Head of caudate nucleus (tissue), 42 donors: ENCODE measurements at regions not wholly inside any gene's neighbourhood (a gene's known extent, or its start where the extent isn't known, plus 50 kb on each side); places are given as distances from the start of the nearest gene placed in this dataset.
"Not testable (repeated sequence)": the region's sequence is repeated elsewhere in the genome, so short reads cannot be mapped to it uniquely, and the experiment has no call there.

Source experiments
- DNase-seq, 42 donors: peaks; one replicate each; pipeline versions ENCODE4 v3.0.0 to v3.0.0-alpha.2; 2020 to 2021; ENCODE audit warnings: mixed read lengths in 7 of 42
- intact Hi-C: fragments of 100-400 bp; cut with DNase I; formaldehyde crosslinking; loops from one replicate; pipeline ENCODE4 v1.15.0; 2022

GRCh38 chr11:110347660-110348059 is 51.2 kb upstream of the RDX start:
- DNase-seq, result no peak
- intact Hi-C loops, result no loop called here

GRCh38 chr11:110349138-110349996 is 53.0 kb upstream of the RDX start:
- intact Hi-C loops, result no loop called here
- peak in 13 of 42 donors; percentile 17 to 71 (median 33) for DNase-seq

GRCh38 chr11:110349997-110350383 is 53.6 kb upstream of the RDX start:
- intact Hi-C loops, DNase-seq: not testable (repeated sequence)

GRCh38 chr11:110355011-110355744 is 58.8 kb upstream of the RDX start:
- intact Hi-C loops, result no loop called here
- DNase-seq, result peak in 24 of 42 donors; percentile 10 to 79 (median 32)

GRCh38 chr11:110356762-110357671 is 60.6 kb upstream of the RDX start:
- peak in 4 of 42 donors; percentile 5 to 60 (median 36) for DNase-seq
- intact Hi-C loops, result no loop called here

GRCh38 chr11:110358336-110358735 is 61.9 kb upstream of the RDX start:
- intact Hi-C loops, result no loop called here

GRCh38 chr11:110360781-110361408 is 64.5 kb upstream of the RDX start:
- DNase-seq, intact Hi-C loops: not testable (repeated sequence)

More at GRCh38 chr11:110358336-110358735, 61.9 kb upstream of the RDX start:
- no peak for DNase-seq

GRCh38 chr11:110362971-110363509 is 66.6 kb upstream of the RDX start:
- DNase-seq, result peak in 32 of 42 donors; percentile 8 to 77 (median 40)
- intact Hi-C loops, result no loop called here

- DNase-seq, result peak in 9 of 42 donors; percentile 6 to 60 (median 25)
- intact Hi-C loops, result no loop called here
Observed at GRCh38 chr11:110366291-110366690, 63.5 kb upstream of the FDX1 start.

GRCh38 chr11:110367571-110367970 is 62.2 kb upstream of the FDX1 start:
- DNase-seq, result no peak
- intact Hi-C loops, result no loop called here

- intact Hi-C loops, result loop anchor here (10.0 kb wide), 1 partner anchor 76 kb away; the partner anchor contains the start of gene RDX
- DNase-seq, result no peak
Observed at GRCh38 chr11:110371084-110371483, 58.7 kb upstream of the FDX1 start.

GRCh38 chr11:110373051-110373702 is 56.6 kb upstream of the FDX1 start:
- DNase-seq, result no peak
- intact Hi-C loops, result loop anchor here (10.0 kb wide), 1 partner anchor 78 kb away; the partner anchor contains the start of gene RDX

GRCh38 chr11:110374921-110375320 is 54.8 kb upstream of the FDX1 start:
- no peak for DNase-seq
- intact Hi-C loops, result loop anchor here (5.0 to 10.0 kb wide), 2 partner anchors 80 to 173 kb away; partner anchors contain the start of gene RDX

- intact Hi-C loops, result loop anchor here (5.0 to 10.0 kb wide), 2 partner anchors 81 to 173 kb away; partner anchors contain the start of gene RDX
- DNase-seq, result no peak
Observed at GRCh38 chr11:110375351-110375750, 54.4 kb upstream of the FDX1 start.

GRCh38 chr11:110376021-110376420 is 53.7 kb upstream of the FDX1 start:
- peak in 2 of 42 donors; percentile 13 to 22 for DNase-seq
- intact Hi-C loops, result loop anchor here (5.0 to 10.0 kb wide), 2 partner anchors 81 to 174 kb away; partner anchors contain the start of gene RDX

- intact Hi-C loops, result loop anchor here (5.0 to 10.0 kb wide), 2 partner anchors 82 to 175 kb away; partner anchors contain the start of gene RDX
- DNase-seq, result peak in 40 of 42 donors; percentile 5 to 83 (median 55)
Observed at GRCh38 chr11:110376711-110377324, 52.9 kb upstream of the FDX1 start.

- intact Hi-C loops, result loop anchor here (5.0 to 10.0 kb wide), 2 partner anchors 83 to 175 kb away; partner anchors contain the start of gene RDX
- DNase-seq, result no peak
Observed at GRCh38 chr11:110377434-110377833, 52.3 kb upstream of the FDX1 start.
